CD4-positive, alpha-beta T cell (primary cell): ENCODE measurements at regions not wholly inside any gene's neighbourhood (a gene's known extent, or its start where the extent isn't known, plus 50 kb on each side); places are given as distances from the start of the nearest gene placed in this dataset.

Experiments used
- ATAC-seq: fragments of 200-7000 bp; cut with Tn5 transposase; one replicate; pipeline ENCODE4 v1.10.0; 2022; ENCODE audit warnings: mild to moderate bottlenecking; ENCODE audit not compliant: poor library complexity
- CTCF ChIA-PET: fragments of 350-600 bp; sonication (Branson Sonifier 250); formaldehyde crosslinking; loops from one replicate; lab custom pipeline; 2021; ENCODE audit warnings: antibody characterized with exemption, inconsistent platforms; lab: Charles Lee
- POLR2A ChIA-PET: fragments of 350-600 bp; sonication (Branson Sonifier 250); formaldehyde crosslinking; loops from one replicate; lab custom pipeline; 2021; ENCODE audit warnings: antibody characterized with exemption, inconsistent platforms; lab: Charles Lee
- DNase-seq, 14 experiments: peaks; one replicate each; pipeline ENCODE4 v3.0.0-alpha.2; 2013 to 2020; ENCODE audit warnings: mixed read lengths in 2 of 14
- H3K27ac ChIP-seq, 2 donors: one replicate each; pipeline versions ENCODE4 v1.5.1 to v1.7.0; 2013; ENCODE audit warnings: low read length in 2 of 2, low read depth in 1 of 2, mild to moderate bottlenecking in 1 of 2
- H3K27me3 ChIP-seq, 2 experiments: 1 replicate in 1 of 2; 2 replicates in 1 of 2; pipeline versions ENCODE4 v1.6.1 to v1.7.0; 2013; ENCODE audit warnings: low read length in 2 of 2, control low read depth in 1 of 2, mild to moderate bottlenecking in 1 of 2, moderate library complexity in 1 of 2; ENCODE audit not compliant: insufficient read depth in 2 of 2, control insufficient read depth in 1 of 2
- H3K36me3 ChIP-seq: one replicate; pipeline ENCODE4 v1.6.1; 2013; ENCODE audit warnings: low read length, control low read depth; ENCODE audit not compliant: insufficient read depth
- H3K4me1 ChIP-seq: one replicate; pipeline ENCODE4 v1.6.1; 2013; ENCODE audit warnings: low read length, control low read depth; ENCODE audit not compliant: insufficient read depth
- H3K4me3 ChIP-seq: one replicate; pipeline ENCODE4 v1.5.1; 2013; ENCODE audit warnings: mild to moderate bottlenecking, low read length, moderate library complexity
- H3K9me3 ChIP-seq, 2 experiments: 1 replicate in 1 of 2; 2 replicates in 1 of 2; pipeline versions ENCODE4 v1.6.1 to v1.7.0; 2013; ENCODE audit warnings: low read length in 2 of 2, mild to moderate bottlenecking in 2 of 2, control low read depth in 1 of 2, moderate library complexity in 1 of 2; ENCODE audit not compliant: control insufficient read depth in 1 of 2, insufficient read depth in 1 of 2
- H3K27ac Mint-ChIP-seq: one replicate; pipeline ENCODE4 v1.8.0; 2020; ENCODE audit warnings: mixed read lengths
- H3K27me3 Mint-ChIP-seq: one replicate; pipeline ENCODE4 v1.8.0; 2021; ENCODE audit warnings: mixed read lengths
- H3K36me3 Mint-ChIP-seq: one replicate; pipeline ENCODE4 v1.8.0; 2021; ENCODE audit warnings: low read depth, mixed read lengths
- H3K4me1 Mint-ChIP-seq: one replicate; pipeline ENCODE4 v1.8.0; 2021; ENCODE audit warnings: low read depth, mixed read lengths
- H3K4me3 Mint-ChIP-seq: one replicate; pipeline ENCODE4 v1.8.0; 2020; ENCODE audit warnings: mild to moderate bottlenecking, mixed read lengths
- H3K9me3 Mint-ChIP-seq: one replicate; pipeline ENCODE4 v1.8.0; 2020; ENCODE audit warnings: mixed read lengths
- intact Hi-C, 2 experiments: fragments of 100-400 bp; cut with DNase I in 1 of 2; cut with micrococcal nuclease in 1 of 2; formaldehyde crosslinking; loops; one replicate each; pipeline versions ENCODE4 v1.15.1 to v1.9.0; 2023 to 2025; cut with DNase I, micrococcal nuclease
- TF ChIP-seq, protein P1 (sequence below): fragments of 200-600 bp; IDR thresholded peaks from one replicate; pipeline ENCODE4 v1.8.0; 2022; ENCODE audit warnings: antibody characterized with exemption, mild to moderate bottlenecking

GRCh38 chr4:128468123-128468989 is 180.7 kb upstream of the PGRMC2 start:
- ATAC-seq (no peak), DNase-seq (peak in 2 of 14 experiments; percentile 3 to 9)
- Mint-ChIP-seq H3K27ac (no peak overlapping the region), H3K36me3 (no peaks in the 10 kb centered on the region), H3K4me3 (no peak overlapping the region), H3K4me1 (no peaks in the 10 kb centered on the region), H3K27me3 (no peaks in the 10 kb centered on the region), H3K9me3 (no peaks in the 10 kb centered on the region)
- ChIA-PET POLR2A (no interaction called here), CTCF (interaction anchor here (0.9 kb wide), 1 partner anchor 15 kb away, joined by 4 read pairs; no protein-coding TSS in a partner anchor)
- Histone ChIP-seq H3K4me1 (no peaks in the 10 kb centered on the region), H3K27ac (no peak overlapping the region), H3K9me3 (no peaks in the 10 kb centered on the region), H3K36me3 (no peaks in the 10 kb centered on the region), H3K27me3 (no peaks in the 10 kb centered on the region), H3K4me3 (no peak overlapping the region)
- intact Hi-C loops, result no loop called here
- TF ChIP-seq, protein P1, sequence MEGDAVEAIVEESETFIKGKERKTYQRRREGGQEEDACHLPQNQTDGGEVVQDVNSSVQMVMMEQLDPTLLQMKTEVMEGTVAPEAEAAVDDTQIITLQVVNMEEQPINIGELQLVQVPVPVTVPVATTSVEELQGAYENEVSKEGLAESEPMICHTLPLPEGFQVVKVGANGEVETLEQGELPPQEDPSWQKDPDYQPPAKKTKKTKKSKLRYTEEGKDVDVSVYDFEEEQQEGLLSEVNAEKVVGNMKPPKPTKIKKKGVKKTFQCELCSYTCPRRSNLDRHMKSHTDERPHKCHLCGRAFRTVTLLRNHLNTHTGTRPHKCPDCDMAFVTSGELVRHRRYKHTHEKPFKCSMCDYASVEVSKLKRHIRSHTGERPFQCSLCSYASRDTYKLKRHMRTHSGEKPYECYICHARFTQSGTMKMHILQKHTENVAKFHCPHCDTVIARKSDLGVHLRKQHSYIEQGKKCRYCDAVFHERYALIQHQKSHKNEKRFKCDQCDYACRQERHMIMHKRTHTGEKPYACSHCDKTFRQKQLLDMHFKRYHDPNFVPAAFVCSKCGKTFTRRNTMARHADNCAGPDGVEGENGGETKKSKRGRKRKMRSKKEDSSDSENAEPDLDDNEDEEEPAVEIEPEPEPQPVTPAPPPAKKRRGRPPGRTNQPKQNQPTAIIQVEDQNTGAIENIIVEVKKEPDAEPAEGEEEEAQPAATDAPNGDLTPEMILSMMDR, result no peak

GRCh38 chr4:128465523-128465922 is 177.9 kb upstream of the PGRMC2 start:
- ChIA-PET CTCF (interaction anchor here (0.9 kb wide), 1 partner anchor 10 kb away, joined by 3 read pairs; no protein-coding TSS in a partner anchor), POLR2A (no interaction called here)
- Mint-ChIP-seq H3K27me3 (no peaks in the 10 kb centered on the region), H3K36me3 (no peaks in the 10 kb centered on the region), H3K27ac (no peak overlapping the region), H3K4me1 (no peaks in the 10 kb centered on the region), H3K9me3 (no peaks in the 10 kb centered on the region), H3K4me3 (no peak overlapping the region)
- intact Hi-C loops, result no loop called here
- DNase-seq (no peak), ATAC-seq (no peak)
- no peaks in the 10 kb centered on the region for H3K36me3 ChIP-seq
- no peaks in the 10 kb centered on the region for H3K9me3 ChIP-seq
- H3K27me3 ChIP-seq, result no peaks in the 10 kb centered on the region
- TF ChIP-seq, protein P1, result no peak
- no peak overlapping the region for H3K27ac ChIP-seq
- H3K4me3 ChIP-seq, result no peak overlapping the region
- no peaks in the 10 kb centered on the region for H3K4me1 ChIP-seq

GRCh38 chr4:128463006-128463405 is 175.4 kb upstream of the PGRMC2 start:
- Histone ChIP-seq H3K36me3 (no peaks in the 10 kb centered on the region), H3K27ac (no peak overlapping the region), H3K4me1 (no peaks in the 10 kb centered on the region), H3K4me3 (no peak overlapping the region), H3K27me3 (no peaks in the 10 kb centered on the region), H3K9me3 (no peaks in the 10 kb centered on the region)
- no peaks in the 10 kb centered on the region for H3K4me1 Mint-ChIP-seq
- no peaks in the 10 kb centered on the region for H3K9me3 Mint-ChIP-seq
- intact Hi-C loops, result no loop called here
- no peak overlapping the region for H3K4me3 Mint-ChIP-seq
- no peak overlapping the region for H3K27ac Mint-ChIP-seq
- CTCF ChIA-PET, result no interaction called here
- H3K27me3 Mint-ChIP-seq, result no peaks in the 10 kb centered on the region
- TF ChIP-seq, protein P1, result no peak
- ATAC-seq (no peak), DNase-seq (no peak)
- POLR2A ChIA-PET, result no interaction called here
- H3K36me3 Mint-ChIP-seq, result no peaks in the 10 kb centered on the region
